HCT116 (cell line): ENCODE measurements at regions not wholly inside any gene's neighbourhood (a gene's known extent, or its start where the extent isn't known, plus 50 kb on each side); places are given as distances from the start of the nearest gene placed in this dataset.

ENCODE experiments used
- ATAC-seq: fragments of 200-7000 bp; cut with Tn5 transposase; 2 replicates; pipeline ENCODE4 v1.9.1; 2020; ENCODE audit warnings: mild to moderate bottlenecking, moderate library complexity
- BruUV-seq: library from RNA; stranded (reverse); fragments of 400-500 nt; replicated peaks from 2 replicates; lab custom pipeline; 2021; lab: Mats Ljungman, UMichigan
- CTCF ChIA-PET: fragments of 300-600 bp; sonication (Branson Sonifier 250); formaldehyde crosslinking; loops from one replicate; lab custom pipeline; 2021; ENCODE audit warnings: antibody characterized with exemption; lab: Charles Lee
- POLR2A ChIA-PET: fragments of 300-600, 350-600 bp; sonication (Branson Sonifier 250); formaldehyde crosslinking; loops from one replicate; lab custom pipeline; 2021; ENCODE audit warnings: antibody characterized with exemption; lab: Charles Lee
- RAD21 ChIA-PET, 2 experiments: fragments of 300-600 bp; sonication (Branson Sonifier 250); formaldehyde crosslinking; loops; one replicate each; lab custom pipeline; 2023; ENCODE audit warnings: low total read pairs in 2 of 2; ENCODE audit not compliant: uncharacterized antibody in 2 of 2, unreplicated experiment in 2 of 2, low non-redundant PET in 1 of 2; lab: Charles Lee
- DNase-seq: peaks from one replicate; pipeline ENCODE4 v3.0.0-alpha.2; 2010; ENCODE audit warnings: low read depth, low spot score
- H2AFZ ChIP-seq: fragments of 200-600 bp; shearing (Covaris generic), sonication (generic); 2 replicates; pipeline ENCODE4 v1.6.1; 2017; ENCODE audit warnings: low read depth, mixed run types, mixed read lengths, antibody characterized with exemption, low read length; ENCODE audit not compliant: poor library complexity, severe bottlenecking
- H3K27ac ChIP-seq: 2 replicates; pipeline ENCODE4 v1.5.1; 2012; ENCODE audit warnings: low read depth, low read length
- H3K27me3 ChIP-seq: fragments of 200-600 bp; sonication (generic); 2 replicates; pipeline ENCODE4 v1.6.1; 2016; ENCODE audit warnings: mixed run types, low read length, mixed read lengths; ENCODE audit not compliant: insufficient read depth
- H3K36me3 ChIP-seq, 2 experiments: fragments of 200-500 bp in 1 of 2; fragments of 200-600 bp in 1 of 2; sonication (Bioruptor generic) in 1 of 2; sonication (generic) in 1 of 2; 2 replicates each; pipeline versions ENCODE4 v1.5.1 to v1.6.1; 2014 to 2016; ENCODE audit warnings: low read length in 2 of 2, inconsistent platforms in 1 of 2, mixed read lengths in 1 of 2, mixed run types in 1 of 2; ENCODE audit not compliant: insufficient read depth in 2 of 2, control insufficient read depth in 1 of 2
- H3K4me1 ChIP-seq, 2 experiments: fragments of 200-600 bp in 1 of 2; sonication (generic) in 1 of 2; 2 replicates each; pipeline versions ENCODE4 v1.5.1 to v1.6.1; 2012 to 2017; ENCODE audit warnings: low read length in 2 of 2, inconsistent platforms in 1 of 2, mild to moderate bottlenecking in 1 of 2, mixed read lengths in 1 of 2, mixed run types in 1 of 2, moderate library complexity in 1 of 2; ENCODE audit not compliant: insufficient read depth in 2 of 2, control insufficient read depth in 1 of 2
- H3K4me2 ChIP-seq: fragments of 200-600 bp; sonication (generic); 2 replicates; pipeline ENCODE4 v1.6.1; 2017; ENCODE audit warnings: mixed run types, low read length, mixed read lengths
- H3K4me3 ChIP-seq, 2 experiments: fragments of 200-600 bp in 1 of 2; sonication (generic) in 1 of 2; replicated peaks in 1 of 2; 2 replicates each; pipeline ENCODE4 v1.5.1; 2011 to 2016; ENCODE audit warnings: low read length in 2 of 2, control low read depth in 1 of 2, low read depth in 1 of 2, mild to moderate bottlenecking in 1 of 2, mixed read lengths in 1 of 2, mixed run types in 1 of 2
- H3K79me2 ChIP-seq: fragments of 200-600 bp; sonication (generic); 2 replicates; pipeline ENCODE4 v1.6.1; 2017; ENCODE audit warnings: mild to moderate bottlenecking, mixed run types, low read length, moderate library complexity, mixed read lengths; ENCODE audit not compliant: insufficient read depth
- H3K9ac ChIP-seq: fragments of 200-600 bp; sonication (generic); 2 replicates; pipeline ENCODE4 v1.6.1; 2016; ENCODE audit warnings: low read length, mixed read lengths
- H3K9me2 ChIP-seq: fragments of 200-600 bp; sonication (generic), shearing (Covaris generic); 2 replicates; pipeline ENCODE4 v1.6.1; 2017; ENCODE audit warnings: mixed run types, mild to moderate bottlenecking, moderate library complexity; ENCODE audit not compliant: insufficient read depth
- H3K9me3 ChIP-seq, 2 experiments: fragments of 200-500 bp in 1 of 2; fragments of 200-600 bp in 1 of 2; sonication (Bioruptor generic) in 1 of 2; sonication (generic) in 1 of 2; 2 replicates each; pipeline ENCODE4 v1.6.1; 2014 to 2017; ENCODE audit warnings: low read length in 2 of 2, mixed read lengths in 2 of 2, inconsistent platforms in 1 of 2, low read depth in 1 of 2, mild to moderate bottlenecking in 1 of 2, mixed run types in 1 of 2, moderate library complexity in 1 of 2; ENCODE audit not compliant: control insufficient read depth in 1 of 2, insufficient read depth in 1 of 2
- H4K20me1 ChIP-seq: fragments of 200-600 bp; sonication (generic), shearing (Covaris generic); 2 replicates; pipeline ENCODE4 v1.6.1; 2017; ENCODE audit warnings: mixed run types, mild to moderate bottlenecking, moderate library complexity; ENCODE audit not compliant: insufficient read depth
- CBX3 ChIP-seq: IDR thresholded peaks from 2 replicates; pipeline ENCODE4 v1.6.1; 2012; ENCODE audit warnings: low read depth
- CEBPB ChIP-seq: IDR thresholded peaks from 2 replicates; pipeline ENCODE4 v1.6.1; 2012; ENCODE audit warnings: low read depth
- EGR1 ChIP-seq: IDR thresholded peaks from 2 replicates; pipeline ENCODE4 v1.6.1; 2012; ENCODE audit warnings: low read depth
- ELF1 ChIP-seq: IDR thresholded peaks from 2 replicates; pipeline ENCODE4 v1.6.1; 2012; ENCODE audit warnings: low read depth, borderline replicate concordance
- EZH2phosphoT487 ChIP-seq: fragments of 200-600 bp; IDR thresholded peaks from 2 replicates; pipeline ENCODE4 v1.6.1; 2018; ENCODE audit warnings: antibody characterized with exemption, borderline replicate concordance
- FOSL1 ChIP-seq: IDR thresholded peaks from 2 replicates; pipeline ENCODE4 v1.6.1; 2012; ENCODE audit warnings: low read depth
- JUND ChIP-seq: IDR thresholded peaks from 2 replicates; pipeline ENCODE4 v1.6.1; 2012
- RAD21 ChIP-seq: IDR thresholded peaks from 2 replicates; pipeline ENCODE4 v1.6.1; 2012; ENCODE audit warnings: low read depth, mild to moderate bottlenecking
- SIN3A ChIP-seq: IDR thresholded peaks from 2 replicates; pipeline ENCODE4 v1.6.1; 2012; ENCODE audit warnings: low read depth
- SP1 ChIP-seq: IDR thresholded peaks from 2 replicates; pipeline ENCODE4 v1.6.1; 2012; ENCODE audit warnings: low read depth
- SRF ChIP-seq: IDR thresholded peaks from 2 replicates; pipeline ENCODE4 v1.6.1; 2012; ENCODE audit warnings: low read depth
- TCF7L2 ChIP-seq: IDR thresholded peaks from 2 replicates; pipeline ENCODE4 v1.7.0; 2011; ENCODE audit warnings: borderline replicate concordance, inconsistent platforms; ENCODE audit not compliant: insufficient read depth, insufficient read length; ENCODE audit errors: extremely low read depth
- YY1 ChIP-seq: IDR thresholded peaks from 2 replicates; pipeline ENCODE4 v1.6.1; 2011; ENCODE audit warnings: low read length, low read depth, moderate library complexity, mild to moderate bottlenecking; ENCODE audit not compliant: insufficient replicate concordance; ENCODE audit errors: extremely low read depth
- ZFX ChIP-seq: fragments of 450-650 bp; IDR thresholded peaks from 2 replicates; pipeline ENCODE4 v1.6.1; 2017
- ZNF274 ChIP-seq: fragments of 200-500 bp; sonication (Bioruptor generic); IDR thresholded peaks from 2 replicates; pipeline ENCODE4 v1.6.1; 2014; ENCODE audit warnings: mild to moderate bottlenecking, low read depth, low read length, inconsistent platforms
- intact Hi-C: fragments of 100-400 bp; cut with micrococcal nuclease; formaldehyde crosslinking; loops from 2 replicates; pipeline ENCODE4 v1.10.0; 2022
- TF ChIP-seq, protein P1 (sequence below), 3 experiments: fragments of 200-600 bp in 1 of 3; sonication (generic) in 1 of 3; IDR thresholded peaks in 2 of 3; conservative IDR thresholded peaks in 1 of 3; 2 replicates each; pipeline ENCODE4 v1.5.1; 2012 to 2017; ENCODE audit warnings: low read depth in 2 of 3, low read length in 2 of 3, antibody characterized with exemption in 1 of 3, borderline replicate concordance in 1 of 3, control low read depth in 1 of 3, mild to moderate bottlenecking in 1 of 3, mixed read lengths in 1 of 3, mixed run types in 1 of 3, moderate library complexity in 1 of 3; ENCODE audit not compliant: insufficient read depth in 1 of 3
- TF ChIP-seq, protein P2 (sequence below): IDR thresholded peaks from 2 replicates; pipeline ENCODE4 v1.6.1; 2012; ENCODE audit warnings: low read depth
- TF ChIP-seq, protein P3 (sequence below): IDR thresholded peaks from 2 replicates; pipeline ENCODE4 v1.6.1; 2011; ENCODE audit warnings: mild to moderate bottlenecking, low read length, moderate library complexity; ENCODE audit not compliant: insufficient replicate concordance; ENCODE audit errors: extremely low read depth

DNA sequence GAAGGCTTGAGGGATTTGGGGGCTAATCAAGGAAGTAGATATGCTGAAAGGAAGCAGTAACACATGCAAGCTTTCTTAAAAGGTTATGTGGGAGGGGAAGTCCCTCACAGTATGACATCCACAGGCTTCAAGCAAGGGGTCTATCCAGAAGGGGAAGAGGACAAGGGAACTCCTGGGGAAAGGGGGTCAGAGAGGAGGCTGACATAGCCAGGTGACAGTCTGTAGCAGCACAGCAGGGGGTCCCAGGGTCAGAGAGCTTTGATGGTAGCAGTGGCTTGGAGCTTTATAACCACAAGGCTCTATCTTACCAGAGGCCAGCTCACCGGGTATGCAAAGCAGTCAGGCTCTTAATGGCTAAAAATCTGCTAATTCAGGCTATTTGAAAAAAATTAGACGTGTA is 150.6 kb upstream of the NSMCE3 start:
- Histone ChIP-seq H2AFZ (no peak overlapping the region), H3K27me3 (no peaks in the 10 kb centered on the region), H3K4me2 (no peak overlapping the region), H3K27ac (no peak overlapping the region), H3K4me3 (no peak overlapping the region), H4K20me1 (no peaks in the 10 kb centered on the region), H3K4me1 (no peaks in the 10 kb centered on the region), H3K9me2 (no peaks in the 10 kb centered on the region), H3K36me3 (no peaks in the 10 kb centered on the region), H3K9me3 (no peaks in the 10 kb centered on the region), H3K79me2 (no peaks in the 10 kb centered on the region), H3K9ac (no peak overlapping the region)
- CTCF ChIA-PET, result no interaction called here
- RAD21 ChIA-PET, result no interaction called here
- intact Hi-C loops, result loop anchor here (10.0 kb wide), 1 partner anchor 165 kb away; no protein-coding TSS in a partner anchor
- no TSS peak for BruUV-seq
- no peak for DNase-seq
- TF ChIP-seq JUND, result no peak
- no peak for TF ChIP-seq FOSL1
- TF ChIP-seq, protein P1, sequence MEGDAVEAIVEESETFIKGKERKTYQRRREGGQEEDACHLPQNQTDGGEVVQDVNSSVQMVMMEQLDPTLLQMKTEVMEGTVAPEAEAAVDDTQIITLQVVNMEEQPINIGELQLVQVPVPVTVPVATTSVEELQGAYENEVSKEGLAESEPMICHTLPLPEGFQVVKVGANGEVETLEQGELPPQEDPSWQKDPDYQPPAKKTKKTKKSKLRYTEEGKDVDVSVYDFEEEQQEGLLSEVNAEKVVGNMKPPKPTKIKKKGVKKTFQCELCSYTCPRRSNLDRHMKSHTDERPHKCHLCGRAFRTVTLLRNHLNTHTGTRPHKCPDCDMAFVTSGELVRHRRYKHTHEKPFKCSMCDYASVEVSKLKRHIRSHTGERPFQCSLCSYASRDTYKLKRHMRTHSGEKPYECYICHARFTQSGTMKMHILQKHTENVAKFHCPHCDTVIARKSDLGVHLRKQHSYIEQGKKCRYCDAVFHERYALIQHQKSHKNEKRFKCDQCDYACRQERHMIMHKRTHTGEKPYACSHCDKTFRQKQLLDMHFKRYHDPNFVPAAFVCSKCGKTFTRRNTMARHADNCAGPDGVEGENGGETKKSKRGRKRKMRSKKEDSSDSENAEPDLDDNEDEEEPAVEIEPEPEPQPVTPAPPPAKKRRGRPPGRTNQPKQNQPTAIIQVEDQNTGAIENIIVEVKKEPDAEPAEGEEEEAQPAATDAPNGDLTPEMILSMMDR (IDR thresholded peaks at IDR 0.05 in 2 of 3, conservative IDR thresholded peaks at IDR 0.05 in 1 of 3; ENCODE audit: borderline replicate concordance in 1 of 3, insufficient read depth in 1 of 3, low read depth in 2 of 3, low read length in 2 of 3), result no peak
- no peak for TF ChIP-seq TCF7L2
- TF ChIP-seq RAD21, result no peak
- no peak for TF ChIP-seq SP1
- TF ChIP-seq ZNF274, result no peak
- no peak for TF ChIP-seq CBX3
- TF ChIP-seq ZFX, result no peak
- TF ChIP-seq, protein P2, sequence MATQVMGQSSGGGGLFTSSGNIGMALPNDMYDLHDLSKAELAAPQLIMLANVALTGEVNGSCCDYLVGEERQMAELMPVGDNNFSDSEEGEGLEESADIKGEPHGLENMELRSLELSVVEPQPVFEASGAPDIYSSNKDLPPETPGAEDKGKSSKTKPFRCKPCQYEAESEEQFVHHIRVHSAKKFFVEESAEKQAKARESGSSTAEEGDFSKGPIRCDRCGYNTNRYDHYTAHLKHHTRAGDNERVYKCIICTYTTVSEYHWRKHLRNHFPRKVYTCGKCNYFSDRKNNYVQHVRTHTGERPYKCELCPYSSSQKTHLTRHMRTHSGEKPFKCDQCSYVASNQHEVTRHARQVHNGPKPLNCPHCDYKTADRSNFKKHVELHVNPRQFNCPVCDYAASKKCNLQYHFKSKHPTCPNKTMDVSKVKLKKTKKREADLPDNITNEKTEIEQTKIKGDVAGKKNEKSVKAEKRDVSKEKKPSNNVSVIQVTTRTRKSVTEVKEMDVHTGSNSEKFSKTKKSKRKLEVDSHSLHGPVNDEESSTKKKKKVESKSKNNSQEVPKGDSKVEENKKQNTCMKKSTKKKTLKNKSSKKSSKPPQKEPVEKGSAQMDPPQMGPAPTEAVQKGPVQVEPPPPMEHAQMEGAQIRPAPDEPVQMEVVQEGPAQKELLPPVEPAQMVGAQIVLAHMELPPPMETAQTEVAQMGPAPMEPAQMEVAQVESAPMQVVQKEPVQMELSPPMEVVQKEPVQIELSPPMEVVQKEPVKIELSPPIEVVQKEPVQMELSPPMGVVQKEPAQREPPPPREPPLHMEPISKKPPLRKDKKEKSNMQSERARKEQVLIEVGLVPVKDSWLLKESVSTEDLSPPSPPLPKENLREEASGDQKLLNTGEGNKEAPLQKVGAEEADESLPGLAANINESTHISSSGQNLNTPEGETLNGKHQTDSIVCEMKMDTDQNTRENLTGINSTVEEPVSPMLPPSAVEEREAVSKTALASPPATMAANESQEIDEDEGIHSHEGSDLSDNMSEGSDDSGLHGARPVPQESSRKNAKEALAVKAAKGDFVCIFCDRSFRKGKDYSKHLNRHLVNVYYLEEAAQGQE, result no peak
- no peak for TF ChIP-seq SIN3A
- no peak for TF ChIP-seq ELF1
- no peak for TF ChIP-seq EGR1
- no peak for TF ChIP-seq EZH2phosphoT487
- no peak for TF ChIP-seq SRF
- no peak for TF ChIP-seq YY1
- TF ChIP-seq, protein P3, sequence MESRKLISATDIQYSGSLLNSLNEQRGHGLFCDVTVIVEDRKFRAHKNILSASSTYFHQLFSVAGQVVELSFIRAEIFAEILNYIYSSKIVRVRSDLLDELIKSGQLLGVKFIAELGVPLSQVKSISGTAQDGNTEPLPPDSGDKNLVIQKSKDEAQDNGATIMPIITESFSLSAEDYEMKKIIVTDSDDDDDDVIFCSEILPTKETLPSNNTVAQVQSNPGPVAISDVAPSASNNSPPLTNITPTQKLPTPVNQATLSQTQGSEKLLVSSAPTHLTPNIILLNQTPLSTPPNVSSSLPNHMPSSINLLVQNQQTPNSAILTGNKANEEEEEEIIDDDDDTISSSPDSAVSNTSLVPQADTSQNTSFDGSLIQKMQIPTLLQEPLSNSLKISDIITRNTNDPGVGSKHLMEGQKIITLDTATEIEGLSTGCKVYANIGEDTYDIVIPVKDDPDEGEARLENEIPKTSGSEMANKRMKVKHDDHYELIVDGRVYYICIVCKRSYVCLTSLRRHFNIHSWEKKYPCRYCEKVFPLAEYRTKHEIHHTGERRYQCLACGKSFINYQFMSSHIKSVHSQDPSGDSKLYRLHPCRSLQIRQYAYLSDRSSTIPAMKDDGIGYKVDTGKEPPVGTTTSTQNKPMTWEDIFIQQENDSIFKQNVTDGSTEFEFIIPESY, result no peak
- no peak for TF ChIP-seq CEBPB
- POLR2A ChIA-PET, result no interaction called here
- no peak for ATAC-seq
